Hematopoietic multipotent progenitor cell treated with erythropoietin and hydrocortisone succinate and interleukin-3 and kit ligand, for 17 days (in vitro differentiated cells): ENCODE measurements at regions not wholly inside any gene's neighbourhood (a gene's known extent, or its start where the extent isn't known, plus 50 kb on each side); places are given as distances from the start of the nearest gene placed in this dataset.

Experiments
- DNase-seq: peaks from one replicate; pipeline ENCODE4 v3.0.0-alpha.2; 2015; ENCODE audit warnings: low spot score

GRCh38 chrX:25219480-25219879, 203.7 kb upstream of the ARX start:
- DNase-seq, result no peak

DNA sequence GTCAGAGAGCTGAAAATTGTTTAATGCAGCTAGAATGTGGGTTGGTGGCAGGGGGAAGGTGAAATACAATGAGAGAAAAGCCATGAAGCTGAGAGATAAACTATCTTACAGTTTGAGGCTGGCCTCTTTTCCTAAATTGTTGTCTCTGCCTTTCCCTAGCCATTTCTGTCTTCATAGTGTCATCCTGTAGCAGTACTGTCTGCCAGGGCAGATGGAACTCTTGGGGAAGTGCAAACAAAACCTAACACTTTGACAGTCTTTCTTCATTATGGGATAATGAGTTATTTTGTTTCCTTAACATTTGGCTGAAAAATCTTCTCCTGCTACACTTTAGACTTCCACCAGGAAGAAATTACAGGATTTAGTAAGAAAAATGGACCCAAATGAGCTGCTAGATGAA, 197.8 kb upstream of the ARX start:
- no peak for DNase-seq

GRCh38 chrX:25207803-25208475, 192.2 kb upstream of the ARX start:
- no peak for DNase-seq

GRCh38 chrX:25206778-25207177, 191.0 kb upstream of the ARX start:
- DNase-seq, result no peak

GRCh38 chrX:25204182-25204581, 188.4 kb upstream of the ARX start:
- no peak for DNase-seq

- no peak for DNase-seq
Measured at GRCh38 chrX:25202827-25203226, 187.1 kb upstream of the ARX start.

- DNase-seq, result no peak
Measured at GRCh38 chrX:25198891-25199290, 183.1 kb upstream of the ARX start.

DNA sequence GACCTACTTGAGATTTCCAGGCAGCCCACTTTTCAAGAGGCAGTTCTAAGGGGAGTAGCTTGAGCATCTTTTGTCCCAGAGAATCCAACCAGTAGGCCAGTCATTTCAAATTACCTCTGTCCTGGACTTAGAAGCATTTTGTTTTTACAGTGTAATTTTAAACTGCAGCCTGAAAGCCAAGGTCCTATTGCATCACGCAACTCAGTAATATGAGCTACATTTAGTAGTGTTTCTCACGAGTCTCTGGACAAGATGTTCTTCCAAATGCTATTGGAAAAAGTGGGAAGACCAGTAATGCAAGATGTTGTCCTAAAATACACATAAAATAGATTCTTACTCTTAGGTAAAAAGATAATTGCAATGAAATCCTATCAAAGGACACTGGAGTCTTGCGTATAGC, 182.5 kb upstream of the ARX start:
- DNase-seq, result no peak

GRCh38 chrX:25196221-25196620, 180.5 kb upstream of the ARX start:
- no peak for DNase-seq

DNA sequence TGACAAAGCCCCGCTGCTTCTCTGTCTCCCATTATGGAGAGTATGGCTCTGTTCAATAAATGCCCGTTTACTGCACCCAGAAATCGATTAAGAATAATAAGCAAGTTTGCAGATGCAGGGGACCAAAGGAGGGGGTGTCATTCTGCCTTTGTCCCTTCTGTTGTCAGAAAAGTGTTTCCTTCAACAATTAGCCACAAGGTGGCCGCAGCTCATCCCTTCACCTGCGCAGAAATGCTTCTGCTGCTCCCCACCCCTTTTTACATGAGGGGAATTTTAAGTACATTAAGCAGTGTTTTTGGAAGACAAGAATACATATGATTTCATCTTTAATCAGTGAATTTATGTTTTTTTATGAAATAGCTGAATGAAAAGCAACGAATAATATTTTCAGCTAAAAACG, 175.6 kb upstream of the ARX start:
- no peak for DNase-seq

GRCh38 chrX:25181775-25182174, 166.0 kb upstream of the ARX start:
- no peak for DNase-seq

DNA sequence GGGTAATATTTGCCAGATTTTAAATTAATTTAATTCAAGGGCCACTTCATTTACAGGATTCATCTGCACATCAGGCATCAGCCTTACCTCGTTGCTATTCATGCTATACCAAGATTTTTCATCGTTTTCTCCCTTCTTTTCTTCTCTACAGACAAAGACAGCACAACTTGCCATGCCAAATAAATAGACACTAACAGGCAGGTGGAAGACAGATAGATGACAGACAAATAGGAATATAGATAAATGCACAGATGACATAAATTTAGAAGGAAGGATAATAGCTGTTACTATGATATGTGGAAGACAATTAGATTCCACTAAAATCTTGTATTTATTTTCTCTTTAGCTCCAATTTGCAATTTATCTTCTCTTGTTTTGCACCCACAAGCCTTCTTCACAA, 164.5 kb upstream of the ARX start:
- no peak for DNase-seq

DNA sequence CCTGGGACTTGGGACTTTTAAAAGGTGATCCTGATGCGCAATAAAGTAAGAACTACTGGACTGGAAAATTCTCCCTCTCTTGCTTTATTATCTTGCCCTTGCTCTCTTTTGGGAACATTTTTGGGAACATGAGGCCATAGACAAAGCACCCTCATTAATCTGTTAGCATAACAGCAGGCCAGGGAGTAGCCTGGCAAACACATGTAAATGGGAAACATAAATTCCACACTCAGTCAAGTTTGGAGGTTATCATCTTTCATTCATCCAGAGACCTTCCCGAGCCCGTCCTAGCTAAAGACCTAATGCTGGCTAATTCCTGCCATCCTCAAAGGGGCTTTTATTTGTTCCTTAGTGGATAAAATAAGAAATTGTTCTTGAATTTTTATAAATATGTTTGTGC, 162.8 kb upstream of the ARX start:
- no peak for DNase-seq

- DNase-seq, result no peak
Measured at GRCh38 chrX:25175743-25176142, 160.0 kb upstream of the ARX start.

- DNase-seq, result no peak
Measured at GRCh38 chrX:25175171-25175570, 159.4 kb upstream of the ARX start.

DNA sequence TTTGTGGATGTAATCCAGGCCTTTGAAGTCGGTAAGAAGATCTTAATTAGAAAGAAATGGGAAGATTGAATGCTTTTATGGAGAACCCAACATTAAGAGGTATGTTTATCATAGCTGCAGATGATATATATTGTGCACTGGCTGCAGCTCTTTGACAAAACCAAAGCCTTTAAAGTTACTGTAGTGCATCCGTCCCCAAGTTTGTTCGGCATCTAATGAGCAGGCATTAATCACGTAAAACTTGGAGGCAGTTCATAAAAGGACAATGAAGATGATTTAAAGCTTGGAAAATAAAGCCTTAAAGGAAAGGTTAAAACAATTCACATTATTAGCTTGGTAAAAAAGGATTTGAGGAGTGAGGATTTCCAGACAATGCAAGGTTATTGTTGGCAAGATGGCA, 150.8 kb upstream of the ARX start:
- no peak for DNase-seq

DNA sequence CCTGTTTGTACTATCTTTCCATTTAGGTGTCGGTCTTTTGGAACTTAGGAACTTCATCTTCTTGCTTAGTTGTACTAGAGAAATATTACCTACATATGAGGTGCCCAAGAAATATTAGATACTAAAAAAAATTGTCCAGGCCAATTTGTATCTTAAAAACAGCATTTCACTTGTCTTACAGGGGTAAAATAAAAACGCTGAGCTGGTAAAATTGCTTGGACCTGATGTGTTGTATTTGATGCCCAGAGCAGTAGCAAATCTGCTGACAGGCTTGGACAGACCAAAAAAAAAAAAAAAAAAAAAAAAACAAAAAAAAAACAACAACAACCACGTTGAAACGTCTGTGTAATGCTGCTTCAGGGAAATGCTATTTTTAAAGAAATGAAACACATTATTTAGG, 150.4 kb upstream of the ARX start:
- no peak for DNase-seq

DNA sequence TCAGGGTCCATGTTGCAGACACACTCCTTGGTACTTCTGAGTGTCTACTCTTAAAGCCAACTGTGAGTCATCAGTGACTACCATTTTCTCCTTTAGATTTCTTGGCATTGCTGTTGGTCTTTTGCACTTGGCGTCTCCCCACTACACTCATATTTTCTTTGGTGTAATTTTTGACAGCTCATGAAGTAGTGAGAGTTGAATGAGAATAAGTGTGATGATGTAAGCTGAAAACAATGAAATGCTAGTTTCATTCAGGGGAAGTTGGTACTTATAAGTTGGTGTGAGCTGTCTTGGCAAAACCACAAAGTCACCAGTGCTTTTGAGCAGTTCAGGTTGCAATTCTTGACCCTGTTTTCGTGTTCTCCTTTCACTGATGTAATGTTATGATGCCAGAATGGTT, 142.9 kb upstream of the ARX start:
- no peak for DNase-seq

DNA sequence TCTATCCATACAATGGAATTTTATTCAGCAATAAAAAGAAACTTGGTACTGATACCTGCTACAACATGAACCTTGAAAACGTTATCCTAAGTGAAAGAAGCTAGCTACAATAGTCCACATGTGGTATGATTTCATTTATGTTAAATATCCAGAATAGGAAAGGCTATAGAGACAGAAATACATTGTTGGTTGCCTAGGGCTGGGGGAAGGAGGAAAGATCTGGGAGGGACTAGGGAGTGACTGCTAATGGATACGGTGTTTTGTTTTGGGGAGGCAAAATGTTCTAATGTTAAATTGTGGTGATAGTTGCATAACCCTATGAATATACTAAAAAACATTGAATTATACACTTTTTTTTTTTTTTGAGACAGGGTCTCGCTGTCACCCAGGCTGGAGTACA, 141.1 kb upstream of the ARX start:
- no peak for DNase-seq

- DNase-seq, result no peak
Measured at GRCh38 chrX:25156323-25156722, 140.6 kb upstream of the ARX start.

DNA sequence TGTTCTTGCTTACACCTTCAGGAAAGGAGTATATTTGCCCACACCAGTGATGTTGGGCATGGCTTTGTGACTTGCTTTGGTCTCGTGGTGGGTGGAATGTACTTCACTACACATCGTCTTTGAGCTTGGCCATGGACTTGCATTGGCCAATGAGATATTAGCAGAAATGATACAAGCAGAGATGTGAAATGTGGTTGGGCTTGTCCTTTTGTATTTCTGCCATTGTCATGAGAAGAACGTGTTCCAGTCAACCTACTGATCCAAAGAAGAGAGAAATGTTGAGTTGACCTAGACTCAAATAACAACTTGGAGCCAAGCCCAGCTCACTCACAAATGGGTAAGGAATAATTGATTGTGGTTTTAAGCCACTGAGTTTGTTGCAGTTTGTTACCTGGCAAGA, 138.4 kb upstream of the ARX start:
- DNase-seq, result no peak

GRCh38 chrX:25151749-25152148, 136.0 kb upstream of the ARX start:
- no peak for DNase-seq

DNA sequence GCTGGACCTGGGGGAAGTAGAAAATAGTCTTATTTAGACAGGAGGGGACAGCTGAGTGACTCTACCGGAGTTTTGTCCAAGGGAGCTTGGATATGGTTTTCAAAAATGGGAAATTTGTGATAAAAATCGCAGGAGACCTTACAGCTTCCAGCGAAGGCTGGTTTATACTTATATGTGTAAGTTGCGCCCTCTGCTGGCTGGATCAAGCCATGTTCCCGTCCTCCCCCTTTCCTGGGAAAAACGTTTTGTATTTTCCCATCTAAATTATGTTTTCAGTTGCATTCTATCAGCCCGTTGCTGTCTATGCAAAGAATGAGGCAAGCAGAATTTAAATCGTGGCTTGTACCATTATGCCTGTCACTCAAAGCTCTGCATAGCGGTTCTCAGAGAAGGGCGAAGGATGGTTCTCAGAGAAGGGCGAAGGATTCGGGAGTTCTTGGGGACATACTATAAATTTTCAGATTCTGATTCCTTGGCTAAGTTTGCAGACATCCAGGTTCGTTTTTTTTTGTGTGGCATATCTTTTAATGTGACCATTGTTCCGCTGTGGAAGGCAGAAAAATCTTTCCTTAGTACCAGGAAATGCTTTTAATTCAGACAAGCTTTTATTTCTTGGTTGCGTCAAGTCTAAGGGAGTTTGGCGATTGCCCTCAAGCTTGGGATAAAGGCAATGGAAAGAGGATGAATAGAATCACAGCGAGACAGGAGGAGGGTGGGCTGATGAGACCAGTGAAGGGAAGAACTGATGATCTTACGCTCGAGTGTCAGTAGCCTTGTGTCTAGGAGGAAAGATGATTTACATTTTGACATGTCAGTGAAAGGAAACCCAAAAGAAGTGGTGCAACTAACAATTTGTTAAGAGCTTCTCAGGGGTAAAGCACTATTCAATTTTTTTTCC, 128.5 kb upstream of the ARX start:
- DNase-seq, result peak; percentile 17

GRCh38 chrX:25143596-25143995, 127.8 kb upstream of the ARX start:
- no peak for DNase-seq
